GM18505 (cell line): ENCODE measurements at regions not wholly inside any gene's neighbourhood (a gene's known extent, or its start where the extent isn't known, plus 50 kb on each side); places are given as distances from the start of the nearest gene placed in this dataset.
A peak's percentile ranks its signal among the peaks of the same experiment; 100 is the strongest.
"Not testable (repeated sequence)": the region's sequence is repeated elsewhere in the genome, so short reads cannot be mapped to it uniquely, and the experiment has no call there.

Experiments used
- ATAC-seq: cut with Tn5 transposase; IDR thresholded peaks from one replicate; pipeline ENCODE4 v1.9.1; 2021; ENCODE audit not compliant: unreplicated experiment
- POLR2A ChIP-seq: IDR thresholded peaks from 4 replicates; pipeline ENCODE4 v1.6.1; 2011; ENCODE audit warnings: borderline replicate concordance; ENCODE audit not compliant: insufficient read depth, insufficient read length; ENCODE audit errors: extremely low read depth

DNA sequence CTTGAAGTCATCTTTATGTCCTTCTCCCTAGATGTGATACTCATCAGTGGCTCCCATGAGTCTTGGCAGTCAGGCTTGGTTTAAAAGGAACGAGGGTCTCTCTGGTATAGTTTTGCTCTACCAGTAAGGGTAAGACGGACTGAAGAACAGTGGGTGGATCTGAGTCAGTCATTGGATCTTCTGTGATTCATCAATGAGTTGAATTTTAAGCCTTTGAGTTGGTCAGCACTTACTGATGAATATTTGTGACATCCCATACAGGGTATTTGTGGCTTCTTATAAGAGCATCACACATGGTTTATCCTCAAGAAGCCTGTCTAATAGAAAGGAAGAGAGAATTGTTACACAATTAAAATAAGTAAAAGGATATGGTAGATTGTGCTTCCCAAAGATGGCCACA, 87.3 kb upstream of the NAMPT start:
- no peak for TF ChIP-seq POLR2A
- no peak for ATAC-seq

- no peak for TF ChIP-seq POLR2A
Measured at GRCh38 chr7:106371629-106372028, 86.8 kb upstream of the NAMPT start.

DNA sequence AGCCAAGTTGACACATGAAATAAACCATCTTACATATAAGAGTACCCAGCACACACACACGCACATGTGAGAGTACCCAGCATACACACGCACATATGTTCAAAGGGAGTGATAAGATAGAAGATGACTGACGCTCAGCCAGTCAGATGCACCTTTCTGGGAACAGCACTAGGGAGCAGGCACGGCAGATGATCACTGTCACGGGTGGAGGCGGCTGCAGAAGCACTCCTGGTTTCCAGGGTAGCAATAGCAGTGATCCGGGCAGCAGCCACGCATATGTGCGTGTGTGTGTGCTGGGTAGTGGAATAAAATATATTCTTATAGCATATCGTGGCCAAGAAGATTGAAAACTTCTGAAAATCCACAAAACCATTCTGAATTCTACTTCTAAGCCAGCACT, 85.8 kb upstream of the NAMPT start:
- ATAC-seq, result no peak
- no peak for TF ChIP-seq POLR2A

More at GRCh38 chr7:106371629-106372028, 86.8 kb upstream of the NAMPT start:
- no peak for ATAC-seq

- no peak for ATAC-seq
- TF ChIP-seq POLR2A, result no peak
Measured at GRCh38 chr7:106369816-106370215, 85.0 kb upstream of the NAMPT start.

DNA sequence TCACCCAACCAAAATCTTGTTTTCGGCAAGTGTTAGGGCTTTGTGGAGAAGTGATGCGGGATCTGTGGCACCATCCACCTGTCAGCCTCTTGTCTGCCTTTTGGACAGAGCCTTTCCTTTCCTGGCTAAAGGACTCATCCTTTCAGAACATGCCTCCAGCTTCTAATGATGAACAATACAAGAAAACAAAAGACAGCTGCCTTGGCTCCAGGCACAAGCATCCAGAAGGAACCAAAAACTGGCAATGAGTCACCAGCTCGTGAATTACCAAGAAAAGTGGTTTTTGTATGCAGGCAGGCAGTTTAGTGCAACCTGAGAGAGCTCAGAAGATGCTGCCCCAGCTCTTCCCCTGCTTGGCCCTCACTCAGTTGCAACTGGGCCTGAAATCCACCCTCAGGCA, 84.6 kb upstream of the NAMPT start:
- TF ChIP-seq POLR2A, result no peak
- no peak for ATAC-seq

DNA sequence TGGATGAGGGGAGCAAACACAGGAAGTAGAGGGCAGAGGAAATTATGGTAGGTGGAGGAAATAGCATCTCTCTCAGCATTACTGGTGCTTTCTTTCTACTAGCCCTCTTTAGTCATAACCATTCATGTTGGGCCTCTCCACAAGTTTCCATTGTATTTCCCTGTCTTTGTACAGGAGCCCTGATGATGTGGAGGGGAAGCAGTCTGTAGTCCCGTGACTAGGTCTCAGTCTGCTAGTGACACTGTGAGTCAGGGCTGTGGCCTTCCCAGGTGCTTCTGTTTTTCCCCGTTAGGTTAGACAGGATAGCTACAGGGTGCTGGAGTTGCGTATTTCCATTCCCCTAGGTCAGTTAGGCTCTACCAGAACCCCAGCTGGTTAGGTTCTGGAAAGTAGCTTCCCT, 82.9 kb upstream of the NAMPT start:
- ATAC-seq, result no peak
- TF ChIP-seq POLR2A, result no peak

DNA sequence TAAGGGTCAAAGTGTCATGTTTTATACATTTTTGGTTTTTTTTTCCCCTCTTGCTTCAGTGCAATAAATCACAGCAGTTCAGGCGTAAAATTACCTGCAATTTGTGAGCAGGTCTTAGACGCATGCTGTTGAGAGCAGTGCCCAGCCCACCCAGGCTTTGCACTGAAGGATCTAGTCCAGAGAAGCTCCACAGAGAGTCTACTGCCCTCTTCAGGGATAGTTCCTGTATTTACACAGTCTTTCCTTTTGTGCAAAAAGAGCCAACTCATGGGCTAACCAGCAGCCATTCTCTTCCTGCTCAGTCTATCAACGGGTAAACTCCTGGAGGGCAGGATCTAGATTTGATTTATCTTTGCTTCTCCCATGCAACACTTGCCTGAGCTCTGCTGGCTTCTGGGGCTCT, 82.2 kb upstream of the NAMPT start:
- TF ChIP-seq POLR2A, result no peak
- ATAC-seq, result no peak

DNA sequence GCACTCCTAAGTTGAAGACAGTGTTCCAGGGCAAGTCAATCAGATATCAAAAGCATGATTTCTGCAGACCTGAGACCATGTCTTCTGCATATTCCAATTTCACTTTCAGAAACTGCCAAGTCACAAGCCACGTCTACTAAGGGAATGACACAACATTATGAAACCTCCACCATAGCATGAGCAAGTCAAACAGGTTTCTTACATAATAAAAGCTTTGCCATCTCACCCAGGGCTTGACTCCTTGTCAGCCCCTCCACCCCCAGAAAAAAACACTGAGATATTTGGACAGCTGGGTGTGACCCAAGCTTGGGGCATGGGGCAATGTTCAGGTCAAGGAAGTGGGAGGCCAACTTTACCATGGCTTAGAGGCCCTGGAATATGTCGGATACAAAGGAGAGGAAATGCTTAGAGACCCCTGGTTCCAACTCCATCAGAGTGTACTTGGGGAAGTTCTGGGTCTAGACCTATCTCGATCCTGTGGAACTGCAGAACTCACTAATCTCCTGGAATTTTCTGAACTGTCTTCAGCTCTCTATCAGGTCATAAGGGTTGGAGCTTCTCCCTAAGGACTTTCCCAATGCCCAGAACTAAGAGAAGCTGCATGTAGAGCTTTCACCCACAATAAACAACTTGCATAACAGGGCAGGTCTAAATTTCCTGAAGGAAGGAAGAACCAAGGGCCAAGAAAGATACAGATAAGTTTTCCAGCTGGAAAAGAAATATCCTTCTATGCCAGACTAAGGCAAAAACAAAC, 80.6 kb upstream of the NAMPT start:
- TF ChIP-seq POLR2A, result no peak
- ATAC-seq, result peak; percentile 66

DNA sequence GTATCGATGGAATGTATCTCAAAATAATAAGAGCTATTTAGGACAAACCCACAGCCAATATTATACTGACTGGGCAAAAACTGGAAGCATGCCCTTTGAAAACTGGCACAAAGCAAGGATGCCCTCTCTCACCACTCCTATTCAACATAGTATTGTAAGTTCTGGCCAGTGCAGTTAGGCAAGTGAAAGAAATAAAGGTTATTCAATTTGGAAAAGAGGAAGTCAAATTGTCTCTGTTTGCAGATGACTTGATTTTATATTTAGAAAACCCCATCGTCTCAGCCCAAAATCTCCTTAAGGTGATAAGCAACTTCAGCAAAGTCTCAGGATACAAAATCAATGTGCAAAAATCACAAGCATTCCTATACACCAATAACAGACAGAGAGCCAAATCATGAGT, 77.7 kb upstream of the NAMPT start:
- not testable (repeated sequence) for ATAC-seq

DNA sequence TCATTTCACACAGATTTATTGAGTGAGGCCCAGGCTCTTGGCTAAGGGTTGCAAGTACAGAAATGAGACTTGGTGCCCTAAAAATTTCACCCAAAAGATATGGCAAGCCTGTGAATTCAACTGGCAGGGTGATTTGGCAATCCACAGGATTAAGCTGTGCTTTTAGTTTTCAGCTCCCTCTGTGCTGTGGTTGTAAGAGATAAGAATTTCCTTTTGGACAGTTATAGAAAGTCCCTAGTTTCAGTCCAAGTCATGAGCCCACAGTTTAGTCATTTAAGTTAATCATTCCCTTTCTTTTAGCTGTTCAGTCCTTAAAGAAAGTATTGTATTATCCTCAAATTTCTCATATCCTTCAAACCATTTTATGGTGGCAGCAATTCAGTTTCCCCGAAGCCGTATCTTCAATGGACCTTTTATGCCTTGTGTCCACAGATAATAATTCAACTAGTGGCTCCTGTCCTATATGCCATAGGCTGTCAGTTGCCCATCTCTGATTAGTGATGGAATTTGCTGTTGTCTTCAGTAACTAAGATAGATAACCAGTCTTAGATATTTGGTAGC, 73.4 kb upstream of the NAMPT start:
- peak; percentile 53 for ATAC-seq
- TF ChIP-seq POLR2A, result no peak

GRCh38 chr7:106357675-106358074, 72.9 kb upstream of the NAMPT start:
- no peak for TF ChIP-seq POLR2A
- no peak for ATAC-seq

DNA sequence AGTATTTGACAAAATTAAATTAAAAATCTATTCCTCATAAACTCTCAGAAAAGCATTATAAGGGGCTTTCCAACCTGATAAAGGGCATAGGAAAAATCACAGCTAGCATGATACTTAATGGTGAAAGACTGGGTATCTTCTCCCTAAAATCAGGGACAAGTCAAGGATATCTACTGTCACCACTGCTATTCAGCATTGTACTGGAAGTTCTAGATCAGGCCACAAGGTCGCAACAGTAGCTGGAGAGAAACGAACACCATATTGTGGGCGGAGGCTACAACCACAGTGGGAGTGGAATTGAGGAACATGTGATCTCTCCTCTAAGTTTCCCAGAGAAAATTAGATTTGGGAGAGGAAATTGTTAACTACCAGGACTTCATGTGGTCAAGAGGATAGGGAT, 70.0 kb upstream of the NAMPT start:
- no peak for TF ChIP-seq POLR2A
- ATAC-seq, result no peak

GRCh38 chr7:106353944-106354343, 69.2 kb upstream of the NAMPT start:
- no peak for TF ChIP-seq POLR2A
- no peak for ATAC-seq

- TF ChIP-seq POLR2A, result no peak
- no peak for ATAC-seq
Measured at GRCh38 chr7:106348231-106348630, 63.4 kb upstream of the NAMPT start.
